HepG2 (cell line): ENCODE measurements at regions not wholly inside any gene's neighbourhood (a gene's known extent, or its start where the extent isn't known, plus 50 kb on each side); places are given as distances from the start of the nearest gene placed in this dataset.

Source experiments
- CBFB ChIP-seq: sonication (generic); formaldehyde crosslinking; IDR thresholded peaks from 2 replicates; pipeline ENCODE4 v1.4.0; 2020; ENCODE audit warnings: missing genetic modification reagents
- CHD2 ChIP-seq: IDR thresholded peaks from 2 replicates; pipeline ENCODE4 v1.6.1; 2011; ENCODE audit warnings: low read depth, low read length, improper control_type of control experiment
- NRL ChIP-seq: sonication (generic); formaldehyde crosslinking; IDR thresholded peaks from 2 replicates; pipeline ENCODE4 v1.5.0; 2020; ENCODE audit warnings: missing genetic modification reagents, mild to moderate bottlenecking, moderate library complexity, borderline replicate concordance
- RBM39 ChIP-seq: fragments of 200-400 bp; formaldehyde crosslinking; IDR thresholded peaks from one replicate; pipeline ENCODE4 v1.6.1; 2018; ENCODE audit warnings: antibody characterized with exemption, mild to moderate bottlenecking, low read depth, low read length; ENCODE audit not compliant: poor library complexity, severe bottlenecking
- SP140L ChIP-seq: sonication (generic); formaldehyde crosslinking; IDR thresholded peaks from 2 replicates; pipeline ENCODE4 v1.4.0; 2020; ENCODE audit warnings: missing genetic modification reagents, borderline replicate concordance
- TCF12 ChIP-seq, 2 experiments: fragments of 450-650 bp in 1 of 2; sonication (generic) in 1 of 2; formaldehyde crosslinking in 1 of 2; IDR thresholded peaks; 2 replicates each; pipeline versions ENCODE4 v1.6.1 to v1.8.0; 2017 to 2022; ENCODE audit warnings: antibody characterized with exemption in 1 of 2, mild to moderate bottlenecking in 1 of 2, missing genetic modification reagents in 1 of 2, moderate library complexity in 1 of 2
- ZC3H4 ChIP-seq: sonication (generic); formaldehyde crosslinking; IDR thresholded peaks from 2 replicates; pipeline ENCODE4 v1.4.0; 2020; ENCODE audit warnings: missing genetic modification reagents, borderline replicate concordance
- ZFP37 ChIP-seq: sonication (generic); formaldehyde crosslinking; IDR thresholded peaks from 2 replicates; pipeline ENCODE4 v1.4.0; 2020; ENCODE audit warnings: missing genetic modification reagents, borderline replicate concordance
- ZNF652 ChIP-seq: IDR thresholded peaks from 2 replicates; pipeline ENCODE4 v1.6.1; 2016; ENCODE audit warnings: low read depth, borderline replicate concordance
- ZNF737 ChIP-seq: sonication (generic); formaldehyde crosslinking; IDR thresholded peaks from 2 replicates; pipeline ENCODE4 v1.5.0; 2020; ENCODE audit warnings: missing genetic modification reagents, mild to moderate bottlenecking, borderline replicate concordance
- TF ChIP-seq, protein P1 (sequence below): sonication (generic); formaldehyde crosslinking; IDR thresholded peaks from 2 replicates; pipeline ENCODE4 v1.5.0; 2020; ENCODE audit warnings: mild to moderate bottlenecking, missing genetic modification reagents, moderate library complexity
- TF ChIP-seq, protein P2 (sequence below): sonication (generic); formaldehyde crosslinking; IDR thresholded peaks from 2 replicates; pipeline ENCODE4 v1.5.1; 2020; ENCODE audit warnings: missing genetic modification reagents, mild to moderate bottlenecking, borderline replicate concordance

GRCh38 chr7:15816835-15817426 is 130.4 kb upstream of the MEOX2 start:
- TF ChIP-seq, protein P1, sequence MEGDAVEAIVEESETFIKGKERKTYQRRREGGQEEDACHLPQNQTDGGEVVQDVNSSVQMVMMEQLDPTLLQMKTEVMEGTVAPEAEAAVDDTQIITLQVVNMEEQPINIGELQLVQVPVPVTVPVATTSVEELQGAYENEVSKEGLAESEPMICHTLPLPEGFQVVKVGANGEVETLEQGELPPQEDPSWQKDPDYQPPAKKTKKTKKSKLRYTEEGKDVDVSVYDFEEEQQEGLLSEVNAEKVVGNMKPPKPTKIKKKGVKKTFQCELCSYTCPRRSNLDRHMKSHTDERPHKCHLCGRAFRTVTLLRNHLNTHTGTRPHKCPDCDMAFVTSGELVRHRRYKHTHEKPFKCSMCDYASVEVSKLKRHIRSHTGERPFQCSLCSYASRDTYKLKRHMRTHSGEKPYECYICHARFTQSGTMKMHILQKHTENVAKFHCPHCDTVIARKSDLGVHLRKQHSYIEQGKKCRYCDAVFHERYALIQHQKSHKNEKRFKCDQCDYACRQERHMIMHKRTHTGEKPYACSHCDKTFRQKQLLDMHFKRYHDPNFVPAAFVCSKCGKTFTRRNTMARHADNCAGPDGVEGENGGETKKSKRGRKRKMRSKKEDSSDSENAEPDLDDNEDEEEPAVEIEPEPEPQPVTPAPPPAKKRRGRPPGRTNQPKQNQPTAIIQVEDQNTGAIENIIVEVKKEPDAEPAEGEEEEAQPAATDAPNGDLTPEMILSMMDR (CRISPR knock-in tag): no peak
- TF ChIP-seq, protein P2, sequence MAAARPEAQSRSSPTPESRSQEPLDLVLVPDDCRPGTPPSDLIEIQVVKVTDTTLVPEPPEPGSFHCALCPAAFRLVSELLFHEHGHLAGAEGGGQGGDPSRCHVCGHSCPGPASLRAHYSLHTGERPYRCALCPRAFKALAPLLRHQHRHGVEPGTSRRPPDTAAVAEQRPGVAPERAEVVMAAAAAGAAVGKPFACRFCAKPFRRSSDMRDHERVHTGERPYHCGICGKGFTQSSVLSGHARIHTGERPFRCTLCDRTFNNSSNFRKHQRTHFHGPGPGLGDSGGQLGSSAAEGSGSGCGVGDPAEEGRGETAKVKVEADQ (CRISPR knock-in tag): no peak
- no peak for TF ChIP-seq ZNF737 (CRISPR knock-in tag)
- no peak for TF ChIP-seq RBM39
- no peak for TF ChIP-seq ZFP37 (CRISPR knock-in tag)
- no peak for TF ChIP-seq SP140L
- TF ChIP-seq ZNF652 (CRISPR knock-in tag): no peak
- TF ChIP-seq NRL: no peak
- no peak for TF ChIP-seq ZC3H4 (CRISPR knock-in tag)
- TF ChIP-seq CHD2: no peak
- TF ChIP-seq TCF12 (IDR thresholded peaks at IDR 0.05): no peak
- TF ChIP-seq TCF12 (CRISPR knock-in tag; IDR thresholded peaks at IDR 0.05): no peak
- TF ChIP-seq CBFB (CRISPR knock-in tag): no peak
